Muscle of arm (tissue), 1 donor: ENCODE measurements at regions not wholly inside any gene's neighbourhood (a gene's known extent, or its start where the extent isn't known, plus 50 kb on each side); places are given as distances from the start of the nearest gene placed in this dataset.
A peak's percentile ranks its signal among the peaks of the same experiment; 100 is the strongest.

Experiments
- DNase-seq: peaks from one replicate; pipeline ENCODE4 v3.0.0-alpha.2; 2013

GRCh38 chr9:111195766-111196165 lies 134.3 kb downstream of the OR2K2 start:
- peak; percentile 83 for DNase-seq

GRCh38 chr9:111193095-111193494 lies 136.9 kb downstream of the OR2K2 start:
- no peak for DNase-seq

DNA sequence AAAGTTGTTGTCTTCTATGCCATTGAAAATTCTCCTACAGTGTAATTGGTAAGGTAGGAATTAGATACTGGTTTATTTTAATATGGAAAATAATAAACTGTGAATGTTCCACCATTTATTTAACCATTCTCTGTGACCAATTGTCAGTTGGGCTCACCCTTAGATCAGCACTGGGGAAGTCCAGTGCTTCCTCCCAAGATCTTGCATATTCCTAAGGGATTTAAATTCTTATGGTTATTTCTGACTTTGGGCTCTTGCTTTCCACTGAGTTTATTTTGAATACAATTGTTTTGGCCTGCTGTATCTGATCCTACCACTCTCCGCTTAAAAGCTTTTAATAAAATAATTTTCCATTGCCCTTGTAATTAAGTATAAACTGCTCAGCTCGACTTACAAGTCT lies 137.4 kb downstream of the OR2K2 start:
- DNase-seq: no peak

DNA sequence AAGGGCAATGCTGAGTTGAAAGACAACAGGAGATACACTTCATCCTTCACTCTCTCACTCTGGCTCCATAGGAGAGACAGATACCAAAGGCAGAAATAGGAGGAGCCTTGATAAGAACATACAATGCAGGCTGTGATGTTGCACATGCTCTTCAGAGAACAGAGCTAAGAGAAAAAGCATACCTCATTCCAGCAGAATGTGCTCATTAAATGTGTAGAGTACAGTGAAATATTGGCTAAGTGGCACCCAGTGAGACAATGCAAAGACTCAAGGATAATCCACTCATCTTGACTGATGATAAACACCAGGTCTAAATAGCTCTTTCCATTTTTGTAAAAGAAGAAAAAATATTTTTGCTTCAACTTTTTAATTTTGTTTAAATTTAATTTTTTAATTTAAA lies 139.7 kb downstream of the OR2K2 start:
- no peak for DNase-seq

GRCh38 chr9:111187376-111187775 lies 142.6 kb downstream of the OR2K2 start:
- DNase-seq: no peak

DNA sequence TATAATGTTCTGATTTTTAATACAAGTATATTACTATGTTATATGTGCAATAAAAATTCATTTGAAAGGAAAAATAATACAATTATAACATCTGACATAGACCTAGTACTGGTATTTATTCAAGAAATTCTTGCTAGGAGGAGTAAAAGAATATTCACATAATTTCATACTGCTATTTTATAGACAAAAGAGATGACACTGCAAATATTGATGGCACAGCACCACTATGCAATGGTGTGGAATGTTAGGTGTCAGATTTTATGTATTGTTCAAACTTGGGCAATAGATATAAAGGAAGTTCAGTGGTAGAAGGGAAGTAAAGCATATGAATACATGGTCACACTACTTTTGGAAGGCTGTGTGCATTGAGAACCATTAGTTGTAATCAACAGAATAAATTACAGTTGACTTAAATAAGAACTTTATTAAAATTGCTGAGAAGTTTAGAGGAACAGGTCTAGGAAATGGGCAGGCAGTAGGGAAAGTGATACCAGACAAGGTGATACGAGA lies 143.9 kb downstream of the OR2K2 start:
- no peak for DNase-seq

- DNase-seq: no peak
These were observed 142.5 kb upstream of the LPAR1 start for GRCh38 chr9:111180811-111181210.

- DNase-seq: no peak
These were observed 141.3 kb upstream of the LPAR1 start for GRCh38 chr9:111179577-111179976.

GRCh38 chr9:111178331-111179055 lies 140.2 kb upstream of the LPAR1 start:
- peak; percentile 84 for DNase-seq

DNA sequence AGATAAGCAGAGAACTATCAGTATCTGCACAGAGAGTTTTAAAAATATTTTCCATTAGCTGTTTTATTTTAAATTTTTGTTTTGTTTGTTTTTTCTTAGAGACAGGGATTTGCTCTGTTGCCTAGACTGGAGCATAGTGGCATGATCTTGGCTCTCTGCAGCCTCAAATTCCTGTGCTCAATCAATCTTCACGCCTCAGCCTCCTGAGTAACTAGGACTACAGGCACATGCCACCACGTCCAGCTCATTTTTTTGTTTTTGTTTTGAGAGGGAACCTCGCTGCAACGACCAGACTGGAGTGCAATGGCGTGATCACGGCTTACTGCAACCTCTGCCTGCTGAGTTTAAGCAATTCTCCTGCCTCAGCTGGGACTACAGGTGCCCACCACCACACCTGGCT lies 138.2 kb upstream of the LPAR1 start:
- no peak for DNase-seq

GRCh38 chr9:111175350-111175749 lies 137.1 kb upstream of the LPAR1 start:
- no peak for DNase-seq

- no peak for DNase-seq
These were observed 129.1 kb upstream of the LPAR1 start for GRCh38 chr9:111167341-111167740.

- DNase-seq: no peak
These were observed 125.6 kb upstream of the LPAR1 start for GRCh38 chr9:111163716-111164389.

- no peak for DNase-seq
These were observed 123.8 kb upstream of the LPAR1 start for GRCh38 chr9:111162026-111162425.

GRCh38 chr9:111161015-111161415 lies 122.7 kb upstream of the LPAR1 start:
- DNase-seq: no peak

GRCh38 chr9:111158999-111159398 lies 120.7 kb upstream of the LPAR1 start:
- no peak for DNase-seq

- DNase-seq: peak; percentile 78
These were observed 120.1 kb upstream of the LPAR1 start for GRCh38 chr9:111158363-111158762.

GRCh38 chr9:111154081-111154562 lies 115.9 kb upstream of the LPAR1 start:
- no peak for DNase-seq

DNA sequence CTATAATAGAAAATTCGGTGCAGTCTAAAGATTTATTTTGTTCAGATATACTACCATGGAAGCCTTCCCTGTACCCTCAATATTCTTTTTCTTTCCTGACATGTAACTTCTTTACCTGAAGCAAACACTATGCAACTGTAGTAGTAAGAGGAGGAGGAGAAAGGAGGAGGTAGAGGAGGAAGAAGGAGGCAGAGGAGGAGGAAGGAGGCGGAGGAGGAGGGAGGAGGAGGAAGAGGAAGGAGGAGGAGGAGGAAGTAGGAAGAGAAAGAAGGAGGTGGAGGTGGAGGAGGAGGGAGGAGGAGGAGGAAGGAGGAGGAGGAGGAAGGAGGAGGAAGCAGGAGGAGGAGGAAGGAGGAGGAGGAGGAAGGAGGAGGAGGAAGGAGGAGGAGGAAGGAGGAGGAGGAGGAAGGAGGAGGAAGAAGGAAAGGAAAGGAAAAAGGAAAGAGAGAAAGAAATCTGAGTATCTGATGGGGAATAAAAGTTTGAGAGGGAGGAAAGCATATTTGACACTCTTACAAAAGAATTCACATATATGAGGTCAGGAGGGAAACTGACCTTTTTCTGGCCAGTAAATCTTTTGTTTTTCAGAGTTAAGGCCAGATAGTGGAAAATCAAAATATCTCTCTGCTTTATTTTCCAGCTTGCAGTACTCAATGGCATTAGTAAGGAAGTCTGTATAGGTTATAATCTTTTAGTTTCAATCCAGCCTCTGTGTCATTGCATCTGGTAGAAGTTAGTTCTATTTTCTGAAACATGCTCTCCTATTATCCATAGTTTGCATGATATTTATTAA lies 114.5 kb upstream of the LPAR1 start:
- DNase-seq: no peak

DNA sequence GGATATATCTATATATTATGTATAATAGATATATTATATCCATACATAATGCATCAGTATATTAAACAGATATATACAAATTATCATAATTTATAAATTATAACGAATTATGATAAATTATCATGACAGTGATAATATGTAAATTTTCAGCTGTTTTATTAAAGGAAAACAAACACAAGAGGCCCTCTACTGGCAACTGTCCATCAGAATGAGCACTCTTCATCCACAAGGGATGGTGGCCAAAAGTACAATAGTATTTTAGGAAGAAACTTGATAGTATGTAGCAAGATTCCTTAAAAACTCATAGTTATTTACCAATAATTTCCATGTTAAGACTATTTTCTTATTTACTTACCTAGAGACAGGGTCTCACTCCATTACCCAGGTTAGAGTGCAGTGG lies 113.3 kb upstream of the LPAR1 start:
- DNase-seq: no peak

DNA sequence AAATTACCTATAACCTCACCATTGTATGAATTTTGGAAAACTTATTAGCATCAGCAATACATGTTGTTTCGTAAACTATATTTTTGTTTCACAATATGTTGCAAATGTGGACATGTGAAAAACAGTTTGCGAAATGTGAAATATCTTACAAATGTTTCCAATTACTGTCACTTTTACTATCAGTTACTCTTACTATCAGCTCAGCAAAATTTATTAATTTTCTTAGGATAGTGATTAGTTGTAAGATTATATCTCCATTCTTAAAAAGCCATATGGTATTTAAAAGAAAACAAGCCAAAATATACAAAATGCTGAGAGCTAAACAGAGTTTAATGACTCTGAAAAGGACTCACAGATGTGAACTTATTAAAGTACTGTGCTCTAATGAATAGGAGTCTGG lies 111.9 kb upstream of the LPAR1 start:
- no peak for DNase-seq

DNA sequence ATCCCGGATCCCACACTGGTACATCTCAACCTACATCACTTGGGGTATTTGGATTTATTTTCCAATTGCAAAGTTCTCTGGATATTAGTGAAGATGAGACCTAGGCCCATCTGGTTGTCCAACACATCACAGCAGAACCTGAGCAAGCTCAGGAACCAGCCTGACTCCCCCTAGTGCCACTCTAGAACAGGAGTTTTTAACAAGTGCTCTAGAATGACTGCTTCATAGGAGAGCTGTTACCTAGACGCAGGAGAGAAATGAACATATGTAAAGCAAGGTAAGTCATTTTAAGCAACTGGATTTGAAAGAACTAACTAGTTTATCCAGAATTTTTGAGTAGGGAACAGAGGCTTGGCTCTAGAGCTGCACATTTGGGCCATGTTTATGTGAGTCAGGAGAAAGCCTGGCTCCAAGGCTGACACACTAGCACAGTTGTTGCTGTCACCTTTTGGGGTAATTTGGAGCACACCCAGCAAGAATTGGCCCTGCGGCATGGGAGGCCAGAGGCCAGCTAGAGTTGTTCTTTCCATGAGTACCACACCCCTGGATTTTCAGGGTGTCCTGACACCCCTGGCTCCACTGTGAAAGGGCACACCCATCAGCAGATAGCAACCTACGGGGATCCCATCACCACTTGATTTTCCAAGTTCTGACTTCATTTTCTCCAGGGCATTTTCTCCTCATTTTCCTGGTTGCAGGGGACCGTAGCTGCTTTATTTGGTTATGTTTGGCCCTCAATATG lies 110.9 kb upstream of the LPAR1 start:
- DNase-seq: no peak
